ENCODE measurements at regions not wholly inside any gene's neighbourhood (a gene's known extent, or its start where the extent isn't known, plus 50 kb on each side); places are given as distances from the start of the nearest gene placed in this dataset.

- no peak for DNase-seq
These were observed 311.8 kb downstream of the UTP18 start for GRCh38 chr17:51572115-51572514.

All from stimulated activated CD4-positive, alpha-beta T cell treated with anti-CD3 and anti-CD28 coated beads, Interleukin-2, amount 100 ng/mL, for 48 hours (primary cell).